Heart right ventricle (tissue), 16 donors: ENCODE measurements at regions not wholly inside any gene's neighbourhood (a gene's known extent, or its start where the extent isn't known, plus 50 kb on each side); places are given as distances from the start of the nearest gene placed in this dataset.

ENCODE experiments used
- ATAC-seq, 8 donors: fragments of 200-7000 bp; cut with Tn5 transposase; one replicate each; pipeline ENCODE4 v1.9.1; 2020; ENCODE audit warnings: mild to moderate bottlenecking in 8 of 8, moderate library complexity in 8 of 8, moderate number of reproducible peaks in 1 of 8
- DNase-seq, 2 donors: peaks; one replicate each; pipeline ENCODE4 v3.0.0-alpha.2; 2020
- H3K27ac ChIP-seq, 10 donors: fragments of 200-600 bp; sonication (generic) in 2 of 10; one replicate each; pipeline versions ENCODE4 v1.5.0 to v1.8.0; 2020 to 2022; ENCODE audit warnings: mild to moderate bottlenecking in 3 of 10
- H3K27me3 ChIP-seq, 7 donors: fragments of 200-600 bp; one replicate each; pipeline ENCODE4 v1.8.0; 2021 to 2022; ENCODE audit warnings: mild to moderate bottlenecking in 2 of 7
- H3K36me3 ChIP-seq, 9 donors: fragments of 200-600 bp; sonication (generic) in 1 of 9; one replicate each; pipeline versions ENCODE4 v1.5.0 to v1.8.0; 2020 to 2022; ENCODE audit warnings: mild to moderate bottlenecking in 2 of 9
- H3K4me1 ChIP-seq, 9 donors: fragments of 200-600 bp; sonication (generic) in 1 of 9; one replicate each; pipeline versions ENCODE4 v1.5.0 to v1.8.0; 2020 to 2022; ENCODE audit warnings: mild to moderate bottlenecking in 4 of 9
- H3K4me3 ChIP-seq, 10 donors: fragments of 200-600 bp; sonication (generic) in 2 of 10; one replicate each; pipeline versions ENCODE4 v1.5.0 to v1.8.0; 2020 to 2022; ENCODE audit warnings: mild to moderate bottlenecking in 7 of 10, moderate library complexity in 2 of 10
- H3K9me3 ChIP-seq, 11 donors: fragments of 200-600 bp in 10 of 11; sonication (generic) in 2 of 11; one replicate each; pipeline versions ENCODE4 v1.5.0 to v1.8.0; 2013 to 2022; ENCODE audit warnings: mild to moderate bottlenecking in 2 of 11, control low read depth in 1 of 11, moderate library complexity in 1 of 11
- CTCF ChIP-seq, 9 donors: fragments of 200-600 bp; sonication (generic) in 2 of 9; IDR thresholded peaks; one replicate each; pipeline versions ENCODE4 v1.5.0 to v1.8.0; 2021 to 2022; ENCODE audit warnings: antibody characterized with exemption in 9 of 9, mild to moderate bottlenecking in 5 of 9, moderate library complexity in 1 of 9
- WGBS, 2 donors: extraction: QIAGEN DNeasy Blood & Tissue Kit; methylation state at CpG; one replicate each; pipeline ENCODE4 v1.1.7; 2013; ENCODE audit warnings: inconsistent platforms in 1 of 2; 5-methylcytosine and 5-hydroxymethylcytosine counted together
- intact Hi-C, 10 donors: fragments of 100-400 bp; cut with DNase I; formaldehyde crosslinking; loops; one replicate each; pipeline versions ENCODE4 v1.11.1 to v1.14.2; 2022
- donor health status: Arrhythmogenic right ventricular cardiomyopathy.
- donor health status: ischemic (EF 13 %, LVEDD 7.1; RV severe dilation, severe dysfunction).
- donor health status: healthy with polysubstance abuse.
- donor health status: DM: no; HTN: yes; CAD: no.
- donor health status: DM: no; HTN: no; CAD: no.
- donor health status: ischemic (EF 25% LVEDD 6.9; RV normal size, moderate dysfunction).
- donor health status: ischemic (EF 25% LVEDD 5.7; RV mildly dilated, moderate dysfunction).
- donor health status: healthy.
- donor health status: DM: yes; HTN: yes; CAD: no.
- donor health status: Ischemic cardiomyopathy.
- donor health status: ischemic (EF 35%, LVEDD 5.7; RV mildly dilated, moderate dysfunction).
- donor health status: nonischemic (EF 11% LVEDD 7.7; RV severe dilation, severe dysfunction).
- donor health status: DM: yes; HTN: yes; CAD: no.
- donor health status: PGD.
- donor health status: ischemic (EF 29% LVEDD 5.4; RV normal size, mild dysfunction).
- donor health status: nonischemic (EF 23%, LVEDD 6.1; RV moderate dilation, normal function).

GRCh38 chr6:1237636-1238035 is 74.3 kb upstream of the FOXQ1 start:
- Histone ChIP-seq H3K36me3 (no peaks in the 10 kb centered on the region), H3K27ac (no peak overlapping the region), H3K4me1 (peaks cover 0 to 5% (median 0%) of the 10 kb centered on the region in 9 donors), H3K9me3 (no peaks in the 10 kb centered on the region), H3K27me3 (peaks cover 0 to 53% (median 36%) of the 10 kb centered on the region in 7 donors), H3K4me3 (no peak overlapping the region)
- ATAC-seq (no peak), DNase-seq (no peak)
- intact Hi-C loops, result no loop called here
- WGBS, 2 donors, result 85 to 87% methylated on average over 15 of the region's 15 CpGs
- no peak for TF ChIP-seq CTCF (IDR thresholded peaks at IDR 0.05)

GRCh38 chr6:1235825-1236224 is 76.1 kb upstream of the FOXQ1 start:
- Histone ChIP-seq H3K4me3 (no peak overlapping the region), H3K36me3 (no peaks in the 10 kb centered on the region), H3K9me3 (no peaks in the 10 kb centered on the region), H3K27ac (no peak overlapping the region), H3K4me1 (no peaks in the 10 kb centered on the region), H3K27me3 (peaks cover 0 to 69% (median 51%) of the 10 kb centered on the region in 7 donors)
- DNase-seq, result no peak
- ATAC-seq, result no peak
- 79 to 85% methylated on average over 6 of the region's 6 CpGs for WGBS, 2 donors
- no peak for TF ChIP-seq CTCF (IDR thresholded peaks at IDR 0.05)
- intact Hi-C loops, result no loop called here

DNA sequence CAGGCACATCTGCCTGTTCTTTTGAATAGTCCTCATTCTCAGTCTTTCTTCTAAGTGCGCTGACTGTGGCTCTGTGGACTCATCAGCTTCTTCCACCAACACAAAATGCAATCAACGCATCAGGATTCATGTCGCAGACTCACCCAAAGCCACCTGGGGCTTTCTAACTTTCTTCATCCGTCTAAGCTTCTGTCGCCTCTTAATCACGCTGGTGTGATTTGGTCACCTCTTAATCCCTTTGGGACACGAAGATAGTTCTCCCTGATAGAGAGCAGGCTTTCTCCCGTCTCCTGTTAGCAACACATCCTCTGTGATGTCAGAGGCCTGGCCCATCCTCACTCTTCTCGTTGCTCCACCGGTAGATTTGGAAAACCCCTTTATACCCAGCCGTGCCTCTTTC is 78.0 kb upstream of the FOXQ1 start:
- Histone ChIP-seq H3K9me3 (no peaks in the 10 kb centered on the region), H3K27me3 (peaks cover 0 to 74% (median 58%) of the 10 kb centered on the region in 7 donors), H3K4me1 (no peaks in the 10 kb centered on the region), H3K4me3 (no peak overlapping the region), H3K36me3 (no peaks in the 10 kb centered on the region), H3K27ac (no peak overlapping the region)
- TF ChIP-seq CTCF (IDR thresholded peaks at IDR 0.05), result no peak
- intact Hi-C loops, result no loop called here
- no peak for DNase-seq
- WGBS, 2 donors, result 55% methylated on average over 11 of the region's 11 CpGs
- no peak for ATAC-seq

- H3K4me1 ChIP-seq, result no peaks in the 10 kb centered on the region
- H3K9me3 ChIP-seq, result no peaks in the 10 kb centered on the region
- 79 to 84% methylated on average over 3 of the region's 3 CpGs for WGBS, 2 donors
- H3K27ac ChIP-seq, result no peak overlapping the region
- DNase-seq (no peak), ATAC-seq (no peak)
- intact Hi-C loops, result no loop called here
- no peak for TF ChIP-seq CTCF (IDR thresholded peaks at IDR 0.05)
- no peak overlapping the region for H3K4me3 ChIP-seq
- no peaks in the 10 kb centered on the region for H3K36me3 ChIP-seq
- H3K27me3 ChIP-seq, result peaks cover 0 to 76% (median 52%) of the 10 kb centered on the region in 7 donors
These were observed 79.3 kb upstream of the FOXQ1 start for GRCh38 chr6:1232578-1232977.
